Body of pancreas (tissue), 4 donors: ENCODE measurements at regions not wholly inside any gene's neighbourhood (a gene's known extent, or its start where the extent isn't known, plus 50 kb on each side); places are given as distances from the start of the nearest gene placed in this dataset.
"Not testable (repeated sequence)": the region's sequence is repeated elsewhere in the genome, so short reads cannot be mapped to it uniquely, and the experiment has no call there.

Experiments used
- ATAC-seq: fragments of 150-250 bp; one replicate; pipeline ENCODE4 v1.9.1; 2016
- DNase-seq, 4 donors: peaks; one replicate each; pipeline ENCODE4 v3.0.0-alpha.2; 2019
- H3K27ac ChIP-seq, 4 donors: fragments of 200-600 bp; sonication (generic); 1 replicate in 3 of 4; 2 replicates in 1 of 4; pipeline versions ENCODE4 v1.5.1 to v1.6.1; 2016 to 2019; ENCODE audit warnings: mild to moderate bottlenecking in 1 of 4, mixed read lengths in 1 of 4, moderate library complexity in 1 of 4
- H3K27me3 ChIP-seq, 2 donors: fragments of 200-600 bp; sonication (generic); one replicate each; pipeline ENCODE4 v1.6.0; 2016; ENCODE audit warnings: mild to moderate bottlenecking in 1 of 2
- H3K36me3 ChIP-seq, 2 donors: fragments of 200-600 bp; sonication (generic); replicated peaks in 1 of 2; 2 replicates each; pipeline ENCODE4 v1.5.1; 2016; ENCODE audit warnings: low read depth in 2 of 2; ENCODE audit not compliant: insufficient read depth in 1 of 2
- H3K4me1 ChIP-seq: fragments of 200-600 bp; sonication (generic); one replicate; pipeline ENCODE4 v1.6.0; 2016
- H3K4me3 ChIP-seq, 2 donors: fragments of 200-600 bp; sonication (generic); 1 replicate in 1 of 2; 2 replicates in 1 of 2; pipeline ENCODE4 v1.5.1; 2016 to 2019
- H3K9me3 ChIP-seq, 3 donors: fragments of 200-600 bp; sonication (generic); 1 replicate in 2 of 3; 2 replicates in 1 of 3; pipeline ENCODE4 v1.5.1; 2016
- POLR2A ChIP-seq, 3 donors: fragments of 450-650 bp; IDR thresholded peaks; one replicate each; pipeline ENCODE4 v1.6.1; 2016; ENCODE audit warnings: antibody characterized with exemption in 3 of 3, mild to moderate bottlenecking in 2 of 3
- WGBS, 2 donors: methylation state at CpG; one replicate each; pipeline ENCODE4 v1.1.5; 2017; 5-methylcytosine and 5-hydroxymethylcytosine counted together
- intact Hi-C: fragments of 100-400 bp; cut with DNase I; formaldehyde crosslinking; loops from one replicate; pipeline ENCODE4 v1.15.1; 2023
- TF ChIP-seq, protein P1 (sequence below), 7 experiments: fragments of 450-650 bp in 4 of 7; fragments of 200-600 bp in 3 of 7; sonication (generic) in 3 of 7; IDR thresholded peaks; one replicate each; pipeline ENCODE4 v1.5.1; 2016 to 2019; ENCODE audit warnings: antibody characterized with exemption in 7 of 7

DNA sequence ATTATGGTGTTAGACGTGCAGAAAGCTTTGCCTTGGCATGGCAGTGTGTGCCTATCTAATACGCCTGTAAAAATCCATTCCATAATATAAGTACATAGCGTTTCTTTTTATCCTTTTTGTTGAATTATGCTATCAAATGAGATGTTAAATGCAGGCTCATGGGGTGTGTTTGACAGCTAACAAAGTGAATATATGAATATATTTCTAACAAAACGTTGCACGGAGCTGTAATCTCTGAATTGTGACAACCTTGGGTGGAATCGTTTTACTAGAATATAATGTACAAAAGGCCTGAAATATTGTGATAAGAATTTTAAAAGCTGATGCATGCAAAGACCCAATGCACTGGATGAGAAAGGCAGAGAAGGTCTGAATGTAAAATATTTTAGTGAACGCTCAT is 763.7 kb upstream of the TMEM132C start:
- Histone ChIP-seq H3K4me1 (no peaks in the 10 kb centered on the region), H3K9me3 (no peaks in the 10 kb centered on the region), H3K27me3 (no peaks in the 10 kb centered on the region), H3K4me3 (no peak overlapping the region), H3K27ac (no peak overlapping the region), H3K36me3 (no peaks in the 10 kb centered on the region)
- TF ChIP-seq, protein P1, sequence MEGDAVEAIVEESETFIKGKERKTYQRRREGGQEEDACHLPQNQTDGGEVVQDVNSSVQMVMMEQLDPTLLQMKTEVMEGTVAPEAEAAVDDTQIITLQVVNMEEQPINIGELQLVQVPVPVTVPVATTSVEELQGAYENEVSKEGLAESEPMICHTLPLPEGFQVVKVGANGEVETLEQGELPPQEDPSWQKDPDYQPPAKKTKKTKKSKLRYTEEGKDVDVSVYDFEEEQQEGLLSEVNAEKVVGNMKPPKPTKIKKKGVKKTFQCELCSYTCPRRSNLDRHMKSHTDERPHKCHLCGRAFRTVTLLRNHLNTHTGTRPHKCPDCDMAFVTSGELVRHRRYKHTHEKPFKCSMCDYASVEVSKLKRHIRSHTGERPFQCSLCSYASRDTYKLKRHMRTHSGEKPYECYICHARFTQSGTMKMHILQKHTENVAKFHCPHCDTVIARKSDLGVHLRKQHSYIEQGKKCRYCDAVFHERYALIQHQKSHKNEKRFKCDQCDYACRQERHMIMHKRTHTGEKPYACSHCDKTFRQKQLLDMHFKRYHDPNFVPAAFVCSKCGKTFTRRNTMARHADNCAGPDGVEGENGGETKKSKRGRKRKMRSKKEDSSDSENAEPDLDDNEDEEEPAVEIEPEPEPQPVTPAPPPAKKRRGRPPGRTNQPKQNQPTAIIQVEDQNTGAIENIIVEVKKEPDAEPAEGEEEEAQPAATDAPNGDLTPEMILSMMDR (IDR thresholded peaks at IDR 0.05) = no peak
- TF ChIP-seq POLR2A (IDR thresholded peaks at IDR 0.05) = no peak
- DNase-seq (no peak), ATAC-seq (no peak)
- 56 to 60% methylated on average over 7 of the region's 7 CpGs for WGBS, 2 donors
- intact Hi-C loops = no loop called here

DNA sequence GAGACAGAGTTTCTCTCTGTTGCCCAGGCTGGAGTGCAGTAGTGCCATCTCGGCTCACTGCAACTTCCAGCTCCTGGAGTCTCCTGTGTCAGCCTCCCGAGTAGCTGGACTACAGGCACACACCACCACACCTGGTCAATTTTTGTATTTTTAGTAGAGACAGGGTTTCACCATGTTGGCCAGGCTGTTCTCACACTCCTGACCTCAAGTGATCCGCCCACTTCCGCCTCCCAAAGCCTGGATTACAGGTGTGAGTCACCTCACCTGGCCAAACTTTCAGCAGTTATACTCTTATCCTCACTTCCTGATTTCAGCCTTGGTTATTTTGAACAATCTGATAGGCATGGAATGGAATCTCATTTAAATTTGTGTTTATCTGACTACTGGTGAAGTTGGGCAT is 763.0 kb upstream of the TMEM132C start:
- H3K27me3 ChIP-seq, H3K4me3 ChIP-seq, DNase-seq, ATAC-seq, H3K27ac ChIP-seq, H3K36me3 ChIP-seq, H3K4me1 ChIP-seq, H3K9me3 ChIP-seq, intact Hi-C loops: not testable (repeated sequence)
- WGBS, 2 donors = 62 to 66% methylated on average over 4 of the region's 4 CpGs

DNA sequence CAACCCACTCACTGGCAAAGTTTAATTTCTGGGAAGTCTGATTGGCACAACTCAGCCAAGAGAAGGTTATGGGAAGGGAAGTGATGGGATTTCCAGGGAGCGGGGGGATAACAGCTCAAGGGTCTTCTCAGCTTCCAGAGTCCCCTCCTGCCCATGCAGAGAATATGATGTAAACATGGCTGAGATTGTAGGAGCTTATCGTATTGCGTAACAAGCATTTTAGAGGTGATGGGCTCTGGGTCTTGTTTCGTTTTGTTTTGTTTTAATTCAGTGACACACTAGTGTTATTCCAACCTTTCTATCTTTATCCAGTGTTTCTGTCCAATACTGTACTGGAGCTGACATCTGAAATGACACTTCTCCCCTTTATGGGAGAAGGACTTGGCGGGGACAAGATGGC is 762.1 kb upstream of the TMEM132C start:
- Histone ChIP-seq H3K4me3 (no peak overlapping the region), H3K27me3 (no peaks in the 10 kb centered on the region), H3K36me3 (no peaks in the 10 kb centered on the region), H3K9me3 (no peaks in the 10 kb centered on the region), H3K4me1 (no peaks in the 10 kb centered on the region), H3K27ac (no peak overlapping the region)
- ATAC-seq = no peak
- TF ChIP-seq POLR2A (IDR thresholded peaks at IDR 0.05) = no peak
- TF ChIP-seq, protein P1 (IDR thresholded peaks at IDR 0.05) = no peak
- intact Hi-C loops = no loop called here
- no peak for DNase-seq
- 56 to 79% methylated on average over 5 of the region's 5 CpGs for WGBS, 2 donors

DNA sequence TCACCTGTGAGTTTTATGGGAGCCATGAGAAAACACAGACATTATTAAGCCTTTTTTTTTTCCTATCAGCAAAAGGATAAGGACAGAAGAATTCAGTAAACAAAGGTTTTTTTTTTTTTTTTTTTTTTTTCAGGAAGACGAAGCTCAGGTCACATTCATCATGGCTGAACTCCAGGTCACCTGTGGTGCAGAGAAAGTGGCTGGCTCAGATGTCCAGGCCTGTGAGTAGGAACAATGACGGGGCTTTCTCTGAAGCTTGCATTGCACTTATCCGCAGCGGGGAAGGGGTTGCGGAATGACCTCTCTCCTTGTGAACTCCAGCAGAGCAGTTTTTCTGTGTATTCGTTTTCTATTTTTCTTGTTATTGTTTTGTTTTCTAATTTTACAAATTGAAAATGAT is 759.6 kb upstream of the TMEM132C start:
- intact Hi-C loops = no loop called here
- Histone ChIP-seq H3K4me1 (no peaks in the 10 kb centered on the region), H3K9me3 (no peaks in the 10 kb centered on the region), H3K27ac (no peak overlapping the region), H3K4me3 (no peak overlapping the region), H3K36me3 (no peaks in the 10 kb centered on the region), H3K27me3 (no peaks in the 10 kb centered on the region)
- DNase-seq (no peak), ATAC-seq (no peak)
- 54 to 70% methylated on average over 6 of the region's 6 CpGs for WGBS, 2 donors
- no peak for TF ChIP-seq POLR2A (IDR thresholded peaks at IDR 0.05)
- TF ChIP-seq, protein P1 (IDR thresholded peaks at IDR 0.05) = no peak

DNA sequence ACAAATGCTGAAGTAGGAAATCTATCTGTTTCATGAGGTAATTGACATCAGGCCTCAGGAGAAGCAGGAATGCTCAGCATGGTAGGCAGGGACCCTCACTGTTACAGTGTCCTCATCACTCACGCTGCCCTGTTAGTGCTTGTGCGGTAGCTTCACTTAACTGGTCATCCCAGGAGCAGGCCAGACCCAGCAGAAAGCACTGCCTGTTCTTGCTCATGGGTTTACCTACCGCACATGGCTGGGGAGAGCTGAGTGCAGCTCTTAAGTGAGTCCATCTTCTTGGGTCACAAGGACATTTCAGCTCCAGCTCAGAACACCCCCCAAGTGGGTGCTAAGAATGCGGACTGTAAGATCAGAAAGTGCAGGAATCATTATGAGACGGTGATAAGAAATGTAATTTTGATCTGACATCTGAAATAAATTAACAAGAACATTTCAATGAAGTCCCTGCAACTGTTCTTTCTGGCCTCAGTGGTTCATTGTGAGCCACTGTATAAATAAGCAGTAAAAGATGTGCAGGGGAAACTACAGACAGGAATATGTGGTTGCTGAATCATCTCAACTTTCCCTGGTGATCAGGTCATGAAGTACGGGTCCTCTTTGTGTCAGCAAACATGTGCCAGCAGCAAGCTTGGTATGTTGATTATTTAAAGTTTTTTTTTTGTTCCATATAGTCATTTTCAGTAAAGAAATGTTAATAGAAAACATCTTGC is 757.7 kb upstream of the TMEM132C start:
- Histone ChIP-seq H3K36me3 (no peaks in the 10 kb centered on the region), H3K4me3 (no peak overlapping the region), H3K9me3 (no peaks in the 10 kb centered on the region), H3K27me3 (no peaks in the 10 kb centered on the region), H3K27ac (no peak overlapping the region), H3K4me1 (no peaks in the 10 kb centered on the region)
- TF ChIP-seq, protein P1 (IDR thresholded peaks at IDR 0.05) = no peak
- no peak for TF ChIP-seq POLR2A (IDR thresholded peaks at IDR 0.05)
- intact Hi-C loops = no loop called here
- ATAC-seq (no peak), DNase-seq (no peak)
- WGBS, 2 donors = 70 to 72% methylated on average over 6 of the region's 6 CpGs
